Islet precursor cell (in vitro differentiated cells): ENCODE measurements at regions not wholly inside any gene's neighbourhood (a gene's known extent, or its start where the extent isn't known, plus 50 kb on each side); places are given as distances from the start of the nearest gene placed in this dataset.

ENCODE experiments used
- DNase-seq: peaks from one replicate; pipeline ENCODE4 v3.0.0-alpha.2; 2018

GRCh38 chr3:25119682-25120081, 308.4 kb upstream of the RARB start:
- DNase-seq, result no peak

GRCh38 chr3:25120665-25121064, 307.4 kb upstream of the RARB start:
- no peak for DNase-seq

GRCh38 chr3:25125201-25125600, 302.9 kb upstream of the RARB start:
- no peak for DNase-seq

GRCh38 chr3:25128735-25129134, 299.3 kb upstream of the RARB start:
- no peak for DNase-seq

GRCh38 chr3:25130724-25131520, 297.1 kb upstream of the RARB start:
- no peak for DNase-seq

GRCh38 chr3:25133588-25133987, 294.5 kb upstream of the RARB start:
- DNase-seq, result no peak

- peak; percentile 61 for DNase-seq
Measured at GRCh38 chr3:25137606-25138005, 290.5 kb upstream of the RARB start.

- DNase-seq, result no peak
Measured at GRCh38 chr3:25139267-25139666, 288.8 kb upstream of the RARB start.

- DNase-seq, result peak; percentile 69
Measured at GRCh38 chr3:25142609-25143355, 285.3 kb upstream of the RARB start.

- peak; percentile 79 for DNase-seq
Measured at GRCh38 chr3:25143356-25144025, 284.6 kb upstream of the RARB start.

GRCh38 chr3:25144430-25144829, 283.6 kb upstream of the RARB start:
- peak; percentile 57 for DNase-seq

GRCh38 chr3:25145176-25145575, 282.9 kb upstream of the RARB start:
- no peak for DNase-seq

GRCh38 chr3:25150199-25150598, 277.9 kb upstream of the RARB start:
- peak; percentile 88 for DNase-seq

GRCh38 chr3:25151281-25151902, 276.7 kb upstream of the RARB start:
- no peak for DNase-seq

GRCh38 chr3:25151903-25152295, 276.2 kb upstream of the RARB start:
- DNase-seq, result no peak

GRCh38 chr3:25153136-25153535, 274.9 kb upstream of the RARB start:
- no peak for DNase-seq

- no peak for DNase-seq
Measured at GRCh38 chr3:25153561-25153960, 274.5 kb upstream of the RARB start.

- peak; percentile 78 for DNase-seq
Measured at GRCh38 chr3:25155652-25156471, 272.2 kb upstream of the RARB start.

GRCh38 chr3:25156626-25157025, 271.4 kb upstream of the RARB start:
- peak; percentile 88 for DNase-seq

GRCh38 chr3:25165306-25165705, 262.8 kb upstream of the RARB start:
- DNase-seq, result no peak

GRCh38 chr3:25166016-25166415, 262.0 kb upstream of the RARB start:
- no peak for DNase-seq

- DNase-seq, result no peak
Measured at GRCh38 chr3:25169151-25169550, 258.9 kb upstream of the RARB start.
